ENCODE measurements at regions not wholly inside any gene's neighbourhood (a gene's known extent, or its start where the extent isn't known, plus 50 kb on each side); places are given as distances from the start of the nearest gene placed in this dataset.

DNA sequence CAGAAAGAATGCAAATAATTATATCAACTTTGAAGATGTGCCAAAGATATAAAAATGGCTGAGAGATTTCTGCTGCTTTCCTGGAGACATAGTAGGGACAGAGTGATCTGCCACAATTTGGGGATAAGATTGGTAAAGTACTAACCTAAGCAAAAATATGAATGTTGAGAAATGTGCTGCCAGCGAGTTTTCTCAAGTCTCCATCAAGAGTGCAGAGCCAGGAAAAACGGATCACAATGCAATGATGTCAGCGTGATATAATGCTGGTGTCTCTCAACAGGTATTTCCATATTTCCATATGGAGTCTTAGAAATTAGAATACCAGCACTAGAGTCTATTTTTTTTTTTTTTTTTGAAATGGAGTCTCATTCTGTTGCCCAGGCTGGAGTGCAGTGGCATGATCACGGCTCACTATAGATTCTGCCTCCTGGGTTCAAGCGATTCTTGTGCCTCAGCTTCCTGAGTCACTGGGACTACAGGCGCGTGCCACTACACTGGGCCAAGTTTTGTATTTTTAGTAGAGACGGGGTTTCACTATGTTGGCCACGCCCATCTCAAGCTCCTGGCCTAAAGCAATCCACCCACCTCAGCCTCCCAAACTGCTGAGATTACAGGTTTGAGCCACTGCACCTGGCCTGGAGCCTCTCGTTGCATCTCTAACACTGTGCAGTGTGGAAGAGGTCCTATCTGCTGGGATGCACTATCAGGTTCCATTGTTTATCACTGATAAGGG is 893.5 kb downstream of the TRIML1 start:
- no peak overlapping the region for H3K4me3 ChIP-seq (ENCODE audit: control insufficient read depth, low read depth, low read length)
- DNase-seq (ENCODE audit: low read depth): no peak
- TF ChIP-seq, protein P1, sequence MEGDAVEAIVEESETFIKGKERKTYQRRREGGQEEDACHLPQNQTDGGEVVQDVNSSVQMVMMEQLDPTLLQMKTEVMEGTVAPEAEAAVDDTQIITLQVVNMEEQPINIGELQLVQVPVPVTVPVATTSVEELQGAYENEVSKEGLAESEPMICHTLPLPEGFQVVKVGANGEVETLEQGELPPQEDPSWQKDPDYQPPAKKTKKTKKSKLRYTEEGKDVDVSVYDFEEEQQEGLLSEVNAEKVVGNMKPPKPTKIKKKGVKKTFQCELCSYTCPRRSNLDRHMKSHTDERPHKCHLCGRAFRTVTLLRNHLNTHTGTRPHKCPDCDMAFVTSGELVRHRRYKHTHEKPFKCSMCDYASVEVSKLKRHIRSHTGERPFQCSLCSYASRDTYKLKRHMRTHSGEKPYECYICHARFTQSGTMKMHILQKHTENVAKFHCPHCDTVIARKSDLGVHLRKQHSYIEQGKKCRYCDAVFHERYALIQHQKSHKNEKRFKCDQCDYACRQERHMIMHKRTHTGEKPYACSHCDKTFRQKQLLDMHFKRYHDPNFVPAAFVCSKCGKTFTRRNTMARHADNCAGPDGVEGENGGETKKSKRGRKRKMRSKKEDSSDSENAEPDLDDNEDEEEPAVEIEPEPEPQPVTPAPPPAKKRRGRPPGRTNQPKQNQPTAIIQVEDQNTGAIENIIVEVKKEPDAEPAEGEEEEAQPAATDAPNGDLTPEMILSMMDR (IDR thresholded peaks at IDR 0.05; ENCODE audit: control insufficient read depth, insufficient read depth, low read depth, low read length, missing control alignments): no peak

DNA sequence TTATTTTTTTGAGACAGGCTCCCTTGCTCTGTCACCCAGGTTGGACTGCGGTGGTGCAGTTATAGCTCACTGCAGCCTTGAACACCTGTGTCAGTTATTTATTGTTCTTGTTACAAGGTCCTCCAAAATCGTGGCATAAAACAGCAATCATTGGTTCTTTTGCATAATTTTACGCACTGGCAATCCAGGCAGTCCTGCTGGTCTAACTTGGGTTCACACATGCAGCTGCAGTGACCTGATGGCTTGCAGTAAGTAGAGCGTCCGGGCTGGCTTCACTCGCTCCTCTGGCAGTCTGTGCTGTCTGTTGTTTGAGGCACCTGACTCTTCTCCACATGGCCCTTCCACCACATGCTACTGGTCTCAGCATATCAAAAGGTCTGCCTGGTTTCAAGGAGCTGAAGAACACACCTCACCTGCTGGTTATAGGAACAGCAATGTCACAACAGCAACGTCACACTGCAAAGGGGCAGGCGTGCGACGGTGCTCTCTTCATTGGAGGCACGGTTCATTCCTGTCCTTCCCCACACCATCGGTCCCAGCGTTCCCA is 894.6 kb downstream of the TRIML1 start:
- DNase-seq (ENCODE audit: low read depth): no peak
- no peak overlapping the region for H3K4me3 ChIP-seq (ENCODE audit: control insufficient read depth, low read depth, low read length)
- TF ChIP-seq, protein P1 (IDR thresholded peaks at IDR 0.05; ENCODE audit: control insufficient read depth, insufficient read depth, low read depth, low read length, missing control alignments): no peak

DNA sequence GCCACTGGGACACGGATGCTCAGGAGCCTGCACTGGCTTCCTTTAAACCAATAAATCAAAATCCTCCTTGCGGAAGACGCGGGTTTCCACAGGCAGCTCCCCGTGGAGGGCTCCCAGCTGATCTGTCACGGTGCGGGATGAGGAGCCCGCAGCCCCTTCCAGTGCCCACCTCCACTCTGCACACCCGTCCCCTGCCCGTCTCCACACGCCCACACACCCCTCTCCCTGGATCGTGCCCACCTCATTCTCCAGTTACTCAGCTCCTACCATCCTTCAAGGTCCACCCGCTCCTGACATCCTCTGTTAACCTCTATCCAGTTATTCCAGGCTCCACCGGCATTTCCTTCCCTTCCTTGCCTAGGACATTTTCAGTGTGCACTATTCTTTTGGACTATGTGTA is 895.9 kb downstream of the TRIML1 start:
- no peak for DNase-seq (ENCODE audit: low read depth)
- H3K4me3 ChIP-seq (ENCODE audit: control insufficient read depth, low read depth, low read length): no peak overlapping the region

DNA sequence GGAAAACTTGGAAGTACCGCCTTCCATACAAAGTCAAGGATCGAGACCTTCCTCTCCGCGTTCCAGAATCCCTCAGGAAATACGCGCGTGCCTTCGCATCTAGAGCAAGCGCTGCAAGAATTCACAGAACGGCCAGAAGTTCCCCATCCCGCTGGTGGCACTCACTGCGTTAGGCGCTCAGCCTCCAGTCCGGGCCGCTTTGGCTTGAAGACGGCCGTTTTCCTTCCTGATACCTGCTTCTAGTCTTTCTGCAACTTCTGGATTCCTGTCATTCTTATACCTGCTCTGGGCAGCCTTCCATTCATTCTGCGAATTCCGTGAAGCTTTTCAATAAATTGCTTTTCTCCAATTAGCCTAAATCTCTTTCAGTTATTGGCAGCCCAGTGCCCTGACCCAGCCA is 896.4 kb downstream of the TRIML1 start:
- no peak overlapping the region for H3K4me3 ChIP-seq (ENCODE audit: control insufficient read depth, low read depth, low read length)
- no peak for DNase-seq (ENCODE audit: low read depth)
- TF ChIP-seq, protein P1 (IDR thresholded peaks at IDR 0.05; ENCODE audit: control insufficient read depth, insufficient read depth, low read depth, low read length, missing control alignments): no peak

More for the DNA sequence above, 895.9 kb downstream of the TRIML1 start:
- TF ChIP-seq, protein P1 (IDR thresholded peaks at IDR 0.05; ENCODE audit: control insufficient read depth, insufficient read depth, low read depth, low read length, missing control alignments): no peak

DNA sequence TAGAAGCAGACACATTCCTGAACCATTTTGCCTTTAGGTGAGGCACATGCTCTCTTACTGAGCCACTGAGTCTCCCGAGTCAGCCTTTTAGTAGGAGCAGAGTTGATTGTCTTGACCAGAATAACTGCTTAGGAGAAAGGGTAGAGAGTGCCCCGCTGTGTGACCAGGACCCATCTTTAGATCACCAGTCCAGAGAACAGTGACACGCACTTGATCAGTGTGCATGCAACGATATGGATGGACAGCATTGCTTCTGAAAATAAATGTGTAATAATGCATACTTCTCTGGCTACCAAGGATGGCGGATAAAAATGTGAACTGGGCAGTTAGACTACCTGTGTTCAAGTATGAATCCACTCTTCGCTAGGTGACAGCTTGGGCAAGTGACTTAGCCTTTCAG is 897.7 kb downstream of the TRIML1 start:
- H3K4me3 ChIP-seq (ENCODE audit: control insufficient read depth, low read depth, low read length): no peak overlapping the region
- TF ChIP-seq, protein P1 (IDR thresholded peaks at IDR 0.05; ENCODE audit: control insufficient read depth, insufficient read depth, low read depth, low read length, missing control alignments): no peak
- DNase-seq (ENCODE audit: low read depth): no peak

DNA sequence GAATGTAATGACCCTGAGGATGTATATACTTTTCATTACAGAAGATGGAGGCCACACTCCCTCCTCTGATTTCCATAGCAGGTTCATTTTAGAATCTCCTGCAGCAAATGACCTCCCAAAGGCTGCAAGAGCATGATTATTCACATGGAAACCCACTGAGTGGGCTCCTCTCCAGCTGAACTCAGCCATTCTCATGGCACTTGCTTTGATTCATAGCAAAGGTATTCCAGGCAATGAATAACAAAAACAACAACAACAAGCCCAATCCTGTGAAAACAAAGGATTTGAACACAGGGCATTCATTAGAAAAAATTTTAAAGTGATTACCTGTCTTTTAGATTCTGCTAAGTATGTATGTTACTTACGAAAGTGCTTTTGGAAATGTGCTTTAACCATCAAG is 894.0 kb upstream of the FRG1 start:
- TF ChIP-seq, protein P1 (IDR thresholded peaks at IDR 0.05; ENCODE audit: control insufficient read depth, insufficient read depth, low read depth, low read length, missing control alignments): no peak
- no peak overlapping the region for H3K4me3 ChIP-seq (ENCODE audit: control insufficient read depth, low read depth, low read length)
- no peak for DNase-seq (ENCODE audit: low read depth)

All from AG09309 (cell line).